Neural progenitor cell (in vitro differentiated cells): ENCODE measurements at regions not wholly inside any gene's neighbourhood (a gene's known extent, or its start where the extent isn't known, plus 50 kb on each side); places are given as distances from the start of the nearest gene placed in this dataset.

ENCODE experiments used
- EZH2 ChIP-seq: fragments of 200-600 bp; sonication (generic); IDR thresholded peaks from 2 replicates; pipeline ENCODE4 v1.6.1; 2017; ENCODE audit warnings: antibody characterized with exemption, mild to moderate bottlenecking, moderate library complexity
- EZH2phosphoT487 ChIP-seq: fragments of 200-600 bp; sonication (generic); IDR thresholded peaks from 2 replicates; pipeline ENCODE4 v1.6.1; 2017; ENCODE audit warnings: antibody characterized with exemption
- TF ChIP-seq, protein P1 (sequence below): fragments of 200-600 bp; sonication (generic); IDR thresholded peaks from 2 replicates; pipeline ENCODE4 v1.5.1; 2017; ENCODE audit warnings: antibody characterized with exemption, mild to moderate bottlenecking

DNA sequence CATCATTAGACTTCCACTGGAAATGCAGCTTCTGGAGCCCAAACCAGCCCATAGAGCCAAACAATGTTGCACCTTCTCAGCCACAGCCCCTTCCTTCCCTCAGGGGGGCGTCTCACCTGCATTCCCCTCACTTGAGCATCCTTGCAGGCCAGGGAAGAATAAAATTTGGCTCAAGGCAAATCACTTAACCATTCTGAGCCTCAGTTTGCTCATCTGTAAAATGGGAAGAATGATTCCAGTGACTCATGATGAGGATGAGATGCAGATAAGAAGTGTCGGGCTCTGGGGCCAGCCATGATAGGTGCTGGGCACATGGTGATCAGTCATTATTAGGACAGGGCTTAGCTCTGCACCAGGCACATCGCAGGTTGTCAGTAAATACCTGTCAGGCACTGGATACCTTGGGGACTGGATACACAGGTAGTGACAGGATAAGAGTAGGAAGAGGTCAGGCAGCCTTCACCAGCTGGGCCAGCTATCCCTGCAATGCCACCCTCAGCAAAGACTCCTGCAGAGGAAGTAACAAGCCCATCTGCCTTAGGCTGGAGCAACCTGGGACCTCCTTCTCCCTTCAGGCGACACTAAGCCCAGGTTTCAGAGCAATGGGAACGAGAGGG is 208.0 kb upstream of the TNRC6C start:
- TF ChIP-seq, protein P1, sequence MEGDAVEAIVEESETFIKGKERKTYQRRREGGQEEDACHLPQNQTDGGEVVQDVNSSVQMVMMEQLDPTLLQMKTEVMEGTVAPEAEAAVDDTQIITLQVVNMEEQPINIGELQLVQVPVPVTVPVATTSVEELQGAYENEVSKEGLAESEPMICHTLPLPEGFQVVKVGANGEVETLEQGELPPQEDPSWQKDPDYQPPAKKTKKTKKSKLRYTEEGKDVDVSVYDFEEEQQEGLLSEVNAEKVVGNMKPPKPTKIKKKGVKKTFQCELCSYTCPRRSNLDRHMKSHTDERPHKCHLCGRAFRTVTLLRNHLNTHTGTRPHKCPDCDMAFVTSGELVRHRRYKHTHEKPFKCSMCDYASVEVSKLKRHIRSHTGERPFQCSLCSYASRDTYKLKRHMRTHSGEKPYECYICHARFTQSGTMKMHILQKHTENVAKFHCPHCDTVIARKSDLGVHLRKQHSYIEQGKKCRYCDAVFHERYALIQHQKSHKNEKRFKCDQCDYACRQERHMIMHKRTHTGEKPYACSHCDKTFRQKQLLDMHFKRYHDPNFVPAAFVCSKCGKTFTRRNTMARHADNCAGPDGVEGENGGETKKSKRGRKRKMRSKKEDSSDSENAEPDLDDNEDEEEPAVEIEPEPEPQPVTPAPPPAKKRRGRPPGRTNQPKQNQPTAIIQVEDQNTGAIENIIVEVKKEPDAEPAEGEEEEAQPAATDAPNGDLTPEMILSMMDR, result no peak
- no peak for TF ChIP-seq EZH2
- no peak for TF ChIP-seq EZH2phosphoT487
